GM10266 (cell line): ENCODE measurements at regions not wholly inside any gene's neighbourhood (a gene's known extent, or its start where the extent isn't known, plus 50 kb on each side); places are given as distances from the start of the nearest gene placed in this dataset.

Experiments
- DNase-seq: peaks from one replicate; pipeline ENCODE4 v3.0.0; 2012; ENCODE audit errors: extremely low spot score
- TF ChIP-seq, protein P1 (sequence below): IDR thresholded peaks from 2 replicates; pipeline ENCODE4 v1.5.1; 2012; ENCODE audit warnings: mild to moderate bottlenecking, low read depth; ENCODE audit not compliant: control insufficient read depth, insufficient read depth; ENCODE audit errors: missing control alignments

DNA sequence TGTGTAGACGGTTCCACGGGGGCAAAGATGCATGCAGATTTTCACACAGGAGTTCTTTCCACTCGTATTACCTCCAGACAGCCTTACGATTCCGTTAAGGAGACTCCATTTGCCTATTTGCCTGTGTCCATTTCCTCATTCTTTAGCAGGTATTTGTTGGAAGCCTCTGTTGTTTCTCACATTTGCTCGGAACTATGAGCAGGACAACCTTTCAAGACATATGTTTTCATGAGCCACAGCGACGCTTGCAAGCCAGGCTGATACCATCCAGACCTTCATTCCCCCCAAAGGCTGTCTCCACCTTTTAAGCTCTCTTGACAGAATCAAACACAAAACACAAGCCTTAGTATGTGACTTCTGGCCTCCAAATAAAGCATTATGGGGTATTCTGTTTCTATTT lies 57.6 kb upstream of the NEDD9 start:
- no peak for DNase-seq
- TF ChIP-seq, protein P1, sequence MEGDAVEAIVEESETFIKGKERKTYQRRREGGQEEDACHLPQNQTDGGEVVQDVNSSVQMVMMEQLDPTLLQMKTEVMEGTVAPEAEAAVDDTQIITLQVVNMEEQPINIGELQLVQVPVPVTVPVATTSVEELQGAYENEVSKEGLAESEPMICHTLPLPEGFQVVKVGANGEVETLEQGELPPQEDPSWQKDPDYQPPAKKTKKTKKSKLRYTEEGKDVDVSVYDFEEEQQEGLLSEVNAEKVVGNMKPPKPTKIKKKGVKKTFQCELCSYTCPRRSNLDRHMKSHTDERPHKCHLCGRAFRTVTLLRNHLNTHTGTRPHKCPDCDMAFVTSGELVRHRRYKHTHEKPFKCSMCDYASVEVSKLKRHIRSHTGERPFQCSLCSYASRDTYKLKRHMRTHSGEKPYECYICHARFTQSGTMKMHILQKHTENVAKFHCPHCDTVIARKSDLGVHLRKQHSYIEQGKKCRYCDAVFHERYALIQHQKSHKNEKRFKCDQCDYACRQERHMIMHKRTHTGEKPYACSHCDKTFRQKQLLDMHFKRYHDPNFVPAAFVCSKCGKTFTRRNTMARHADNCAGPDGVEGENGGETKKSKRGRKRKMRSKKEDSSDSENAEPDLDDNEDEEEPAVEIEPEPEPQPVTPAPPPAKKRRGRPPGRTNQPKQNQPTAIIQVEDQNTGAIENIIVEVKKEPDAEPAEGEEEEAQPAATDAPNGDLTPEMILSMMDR = no peak

DNA sequence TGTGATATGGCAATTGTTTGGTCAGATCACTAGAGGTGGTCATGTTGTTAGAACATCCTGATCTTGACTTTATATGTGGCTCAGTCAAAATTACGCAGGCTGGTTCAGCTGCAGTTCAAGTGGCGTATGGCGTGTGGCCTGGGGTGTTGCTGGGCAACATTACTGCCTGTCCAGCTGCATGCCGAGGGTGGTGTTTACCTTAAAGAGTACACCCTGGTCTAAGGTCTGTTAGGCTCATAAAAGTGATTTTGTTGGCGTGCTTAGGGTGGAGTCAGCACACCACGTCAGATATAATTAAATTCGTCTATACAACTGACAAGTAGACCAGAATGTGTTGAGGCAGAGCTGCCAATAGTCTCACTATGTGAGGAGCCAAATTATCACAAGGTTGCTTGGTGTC lies 55.6 kb upstream of the NEDD9 start:
- TF ChIP-seq, protein P1 = no peak
- no peak for DNase-seq

DNA sequence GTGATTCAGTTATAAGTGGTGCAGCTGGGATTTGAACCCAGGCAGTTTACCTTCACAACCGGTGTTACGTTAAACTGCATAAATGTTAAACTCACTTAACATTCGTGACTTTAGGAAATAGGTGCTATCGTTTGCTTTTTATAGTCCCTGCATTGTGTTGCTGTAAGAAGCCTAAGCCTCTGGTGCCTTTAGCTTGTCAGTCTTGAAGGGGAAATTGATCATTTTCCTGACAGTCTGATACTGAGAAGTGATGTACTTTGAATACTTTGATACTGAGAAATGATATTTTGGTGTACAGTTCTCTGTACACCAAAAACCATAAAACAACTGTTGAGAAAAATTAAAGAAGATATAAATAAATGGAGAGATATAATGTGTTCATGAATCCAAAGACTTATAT lies 52.5 kb upstream of the NEDD9 start:
- no peak for DNase-seq
- TF ChIP-seq, protein P1 = no peak

DNA sequence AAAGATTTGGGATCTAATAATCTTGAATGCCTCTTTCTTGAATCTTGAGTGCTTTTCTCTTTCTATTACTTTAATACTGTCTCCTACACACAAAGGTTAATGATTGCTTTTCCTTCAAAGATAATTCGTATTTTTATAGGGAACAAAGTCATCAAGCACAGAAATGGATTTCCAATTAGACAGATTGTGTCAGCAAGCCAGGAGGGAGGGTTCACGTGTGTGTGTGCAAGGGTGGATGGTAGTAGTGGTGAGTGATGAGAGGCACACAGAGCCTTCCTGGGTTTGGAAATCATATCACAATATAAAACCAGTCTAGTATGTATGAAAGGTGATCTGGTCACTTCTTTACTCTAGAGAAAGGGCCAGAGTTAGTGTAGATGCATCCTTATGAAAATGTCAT lies 51.2 kb upstream of the NEDD9 start:
- TF ChIP-seq, protein P1 = no peak
- no peak for DNase-seq

DNA sequence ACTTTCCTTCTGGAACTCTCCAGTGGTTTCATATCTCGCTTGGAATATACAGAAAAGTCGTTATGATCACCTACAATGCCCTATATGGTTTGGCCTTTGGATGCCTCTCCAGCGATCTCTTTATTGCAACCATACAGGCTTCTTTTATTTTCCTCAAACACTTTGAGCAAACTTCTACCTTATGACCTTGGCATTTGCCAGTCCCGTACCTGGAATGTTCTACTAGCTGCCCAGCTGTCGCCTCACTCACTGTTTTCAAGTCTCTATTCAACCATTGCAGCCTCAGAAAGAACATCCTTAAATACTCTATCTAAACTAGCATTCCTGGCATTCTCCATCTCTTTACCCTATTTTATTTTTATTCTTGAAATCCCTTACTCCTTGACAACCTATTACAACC lies 50.4 kb upstream of the NEDD9 start:
- TF ChIP-seq, protein P1 = no peak

More for the DNA sequence above, 50.4 kb upstream of the NEDD9 start:
- no peak for DNase-seq
